Liver (tissue), 8 donors: ENCODE measurements at regions not wholly inside any gene's neighbourhood (a gene's known extent, or its start where the extent isn't known, plus 50 kb on each side); places are given as distances from the start of the nearest gene placed in this dataset.

Experiments used
- DNase-seq: peaks from one replicate; pipeline ENCODE4 v3.0.0-alpha.2; 2017; ENCODE audit warnings: low spot score
- H3K27ac ChIP-seq, 2 donors: one replicate each; pipeline ENCODE4 v1.7.0; 2013; ENCODE audit warnings: inconsistent platforms in 2 of 2, low read length in 2 of 2, control low read depth in 1 of 2, low read depth in 1 of 2, mild to moderate bottlenecking in 1 of 2
- H3K27me3 ChIP-seq, 4 donors: one replicate each; pipeline versions ENCODE4 v1.6.1 to v1.7.0; 2013; ENCODE audit warnings: low read length in 3 of 4, inconsistent platforms in 1 of 4, mild to moderate bottlenecking in 1 of 4, moderate library complexity in 1 of 4; ENCODE audit not compliant: control insufficient read depth in 4 of 4, insufficient read depth in 4 of 4
- H3K36me3 ChIP-seq, 4 donors: one replicate each; pipeline versions ENCODE4 v1.6.1 to v1.7.0; 2013; ENCODE audit warnings: low read length in 3 of 4, mild to moderate bottlenecking in 3 of 4, low read depth in 1 of 4, moderate library complexity in 1 of 4; ENCODE audit not compliant: control insufficient read depth in 4 of 4, insufficient read depth in 3 of 4
- H3K4me1 ChIP-seq, 4 donors: one replicate each; pipeline versions ENCODE4 v1.6.1 to v1.7.0; 2013; ENCODE audit warnings: low read length in 3 of 4, mild to moderate bottlenecking in 3 of 4, moderate library complexity in 1 of 4; ENCODE audit not compliant: control insufficient read depth in 4 of 4, insufficient read depth in 4 of 4
- H3K4me3 ChIP-seq, 3 donors: one replicate each; pipeline versions ENCODE4 v1.6.1 to v1.7.0; 2013; ENCODE audit warnings: low read length in 3 of 3, control low read depth in 1 of 3, low read depth in 1 of 3, mild to moderate bottlenecking in 1 of 3
- H3K9ac ChIP-seq, 2 donors: one replicate each; pipeline ENCODE4 v1.7.0; 2013; ENCODE audit warnings: low read length in 2 of 2, mild to moderate bottlenecking in 2 of 2, moderate library complexity in 2 of 2, control low read depth in 1 of 2, low read depth in 1 of 2
- H3K9me3 ChIP-seq, 4 donors: one replicate each; pipeline versions ENCODE4 v1.6.1 to v1.7.0; 2013; ENCODE audit warnings: low read length in 3 of 4; ENCODE audit not compliant: control insufficient read depth in 4 of 4
- EGR1 ChIP-seq, 2 donors: IDR thresholded peaks; 2 replicates each; pipeline ENCODE4 v1.6.1; 2016 to 2018; ENCODE audit warnings: antibody characterized with exemption in 2 of 2, low read depth in 2 of 2
- FOXA1 ChIP-seq: IDR thresholded peaks from 2 replicates; pipeline ENCODE4 v1.6.1; 2016; ENCODE audit warnings: antibody characterized with exemption
- FOXA2 ChIP-seq: IDR thresholded peaks from 2 replicates; pipeline ENCODE4 v1.6.1; 2016; ENCODE audit warnings: antibody characterized with exemption
- GABPA ChIP-seq, 2 donors: IDR thresholded peaks in 1 of 2; conservative IDR thresholded peaks in 1 of 2; 2 replicates each; pipeline ENCODE4 v1.6.1; 2016; ENCODE audit warnings: antibody characterized with exemption in 2 of 2, mild to moderate bottlenecking in 1 of 2, moderate library complexity in 1 of 2
- HNF4A ChIP-seq, 2 donors: conservative IDR thresholded peaks; 2 replicates each; pipeline ENCODE4 v1.6.1; 2016; ENCODE audit warnings: antibody characterized with exemption in 2 of 2, mild to moderate bottlenecking in 2 of 2
- HNF4G ChIP-seq: IDR thresholded peaks from 2 replicates; pipeline ENCODE4 v1.6.1; 2016; ENCODE audit warnings: antibody characterized with exemption
- JUND ChIP-seq, 2 donors: IDR thresholded peaks; 2 replicates each; pipeline ENCODE4 v1.6.1; 2016; ENCODE audit warnings: antibody characterized with exemption in 2 of 2
- MAX ChIP-seq: IDR thresholded peaks from 2 replicates; pipeline ENCODE4 v1.6.1; 2016; ENCODE audit warnings: antibody characterized with exemption
- NR2F2 ChIP-seq: IDR thresholded peaks from 2 replicates; pipeline ENCODE4 v1.6.1; 2016; ENCODE audit warnings: antibody characterized with exemption
- RAD21 ChIP-seq, 2 donors: IDR thresholded peaks; 2 replicates each; pipeline ENCODE4 v1.6.1; 2016; ENCODE audit warnings: antibody characterized with exemption in 2 of 2, mild to moderate bottlenecking in 2 of 2
- RXRA ChIP-seq, 2 donors: IDR thresholded peaks; 2 replicates each; pipeline ENCODE4 v1.6.1; 2017 to 2018; ENCODE audit warnings: antibody characterized with exemption in 2 of 2, mild to moderate bottlenecking in 1 of 2
- SP1 ChIP-seq: IDR thresholded peaks from 2 replicates; pipeline ENCODE4 v1.6.1; 2018; ENCODE audit warnings: antibody characterized with exemption, mild to moderate bottlenecking
- TAF1 ChIP-seq: conservative IDR thresholded peaks from 2 replicates; pipeline ENCODE4 v1.6.1; 2016; ENCODE audit warnings: antibody characterized with exemption, mild to moderate bottlenecking
- YY1 ChIP-seq: IDR thresholded peaks from 2 replicates; pipeline ENCODE4 v1.6.1; 2016; ENCODE audit warnings: antibody characterized with exemption, mild to moderate bottlenecking
- ZBTB33 ChIP-seq: IDR thresholded peaks from 2 replicates; pipeline ENCODE4 v1.6.1; 2016; ENCODE audit warnings: antibody characterized with exemption
- WGBS: extraction: QIAGEN DNeasy Blood & Tissue Kit; methylation state at CpG from one replicate; pipeline ENCODE4 v1.1.7; 2013; 5-methylcytosine and 5-hydroxymethylcytosine counted together
- TF ChIP-seq, protein P1 (sequence below): IDR thresholded peaks from 2 replicates; pipeline ENCODE4 v1.6.1; 2016; ENCODE audit warnings: antibody characterized with exemption
- TF ChIP-seq, protein P2 (sequence below): IDR thresholded peaks from 2 replicates; pipeline ENCODE4 v1.6.1; 2016; ENCODE audit warnings: antibody characterized with exemption, mild to moderate bottlenecking
- TF ChIP-seq, protein P3 (sequence below): fragments of 150-350 bp; IDR thresholded peaks from 2 replicates; pipeline ENCODE4 v1.5.1; 2017; ENCODE audit warnings: improper control_type of control experiment, low read depth, low read length; ENCODE audit not compliant: missing input control
- donor health status: healthy.
- donor health status: healthy.
- donor health status: healthy.
- donor health status: healthy.
- donor health status: healthy.

GRCh38 chr12:127797918-127798317, 469.1 kb upstream of the TMEM132C start:
- no peak overlapping the region for H3K4me3 ChIP-seq
- H3K36me3 ChIP-seq = no peaks in the 10 kb centered on the region
- no peak for TF ChIP-seq FOXA1
- TF ChIP-seq FOXA2 = no peak
- TF ChIP-seq GABPA (IDR thresholded peaks at IDR 0.05 in 1 of 2, conservative IDR thresholded peaks at IDR 0.05 in 1 of 2) = no peak
- TF ChIP-seq HNF4A (conservative IDR thresholded peaks at IDR 0.05) = no peak
- TF ChIP-seq ZBTB33 = no peak
- DNase-seq = no peak
- no peak overlapping the region for H3K9ac ChIP-seq
- no peaks in the 10 kb centered on the region for H3K27me3 ChIP-seq
- WGBS = 72% methylated on average over 3 of the region's 3 CpGs
- no peak overlapping the region for H3K27ac ChIP-seq
- H3K9me3 ChIP-seq = peaks cover 0 to 5% (median 0%) of the 10 kb centered on the region in 4 donors
- H3K4me1 ChIP-seq = no peaks in the 10 kb centered on the region

GRCh38 chr12:127802271-127802670, 464.7 kb upstream of the TMEM132C start:
- H3K36me3 ChIP-seq = no peaks in the 10 kb centered on the region
- H3K9me3 ChIP-seq = no peaks in the 10 kb centered on the region
- no peak overlapping the region for H3K9ac ChIP-seq
- WGBS = 83% methylated on average over 6 of the region's 6 CpGs
- no peak overlapping the region for H3K27ac ChIP-seq
- no peaks in the 10 kb centered on the region for H3K4me1 ChIP-seq
- DNase-seq = no peak
- H3K27me3 ChIP-seq = peaks cover 0 to 2% (median 0%) of the 10 kb centered on the region in 4 donors
- H3K4me3 ChIP-seq = no peak overlapping the region
- no peak for TF ChIP-seq HNF4G
- no peak for TF ChIP-seq JUND (IDR thresholded peaks at IDR 0.05)
- no peak for TF ChIP-seq NR2F2
- TF ChIP-seq ZBTB33 = no peak
- TF ChIP-seq, protein P1, sequence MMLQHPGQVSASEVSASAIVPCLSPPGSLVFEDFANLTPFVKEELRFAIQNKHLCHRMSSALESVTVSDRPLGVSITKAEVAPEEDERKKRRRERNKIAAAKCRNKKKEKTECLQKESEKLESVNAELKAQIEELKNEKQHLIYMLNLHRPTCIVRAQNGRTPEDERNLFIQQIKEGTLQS = no peak
- TF ChIP-seq RXRA (IDR thresholded peaks at IDR 0.05) = no peak
- TF ChIP-seq HNF4A (conservative IDR thresholded peaks at IDR 0.05) = no peak
- TF ChIP-seq YY1 = no peak
- no peak for TF ChIP-seq FOXA1
- TF ChIP-seq EGR1 (IDR thresholded peaks at IDR 0.05; ENCODE audit: low read depth in 2 of 2) = no peak
- no peak for TF ChIP-seq RAD21 (IDR thresholded peaks at IDR 0.05)
- TF ChIP-seq, protein P2, sequence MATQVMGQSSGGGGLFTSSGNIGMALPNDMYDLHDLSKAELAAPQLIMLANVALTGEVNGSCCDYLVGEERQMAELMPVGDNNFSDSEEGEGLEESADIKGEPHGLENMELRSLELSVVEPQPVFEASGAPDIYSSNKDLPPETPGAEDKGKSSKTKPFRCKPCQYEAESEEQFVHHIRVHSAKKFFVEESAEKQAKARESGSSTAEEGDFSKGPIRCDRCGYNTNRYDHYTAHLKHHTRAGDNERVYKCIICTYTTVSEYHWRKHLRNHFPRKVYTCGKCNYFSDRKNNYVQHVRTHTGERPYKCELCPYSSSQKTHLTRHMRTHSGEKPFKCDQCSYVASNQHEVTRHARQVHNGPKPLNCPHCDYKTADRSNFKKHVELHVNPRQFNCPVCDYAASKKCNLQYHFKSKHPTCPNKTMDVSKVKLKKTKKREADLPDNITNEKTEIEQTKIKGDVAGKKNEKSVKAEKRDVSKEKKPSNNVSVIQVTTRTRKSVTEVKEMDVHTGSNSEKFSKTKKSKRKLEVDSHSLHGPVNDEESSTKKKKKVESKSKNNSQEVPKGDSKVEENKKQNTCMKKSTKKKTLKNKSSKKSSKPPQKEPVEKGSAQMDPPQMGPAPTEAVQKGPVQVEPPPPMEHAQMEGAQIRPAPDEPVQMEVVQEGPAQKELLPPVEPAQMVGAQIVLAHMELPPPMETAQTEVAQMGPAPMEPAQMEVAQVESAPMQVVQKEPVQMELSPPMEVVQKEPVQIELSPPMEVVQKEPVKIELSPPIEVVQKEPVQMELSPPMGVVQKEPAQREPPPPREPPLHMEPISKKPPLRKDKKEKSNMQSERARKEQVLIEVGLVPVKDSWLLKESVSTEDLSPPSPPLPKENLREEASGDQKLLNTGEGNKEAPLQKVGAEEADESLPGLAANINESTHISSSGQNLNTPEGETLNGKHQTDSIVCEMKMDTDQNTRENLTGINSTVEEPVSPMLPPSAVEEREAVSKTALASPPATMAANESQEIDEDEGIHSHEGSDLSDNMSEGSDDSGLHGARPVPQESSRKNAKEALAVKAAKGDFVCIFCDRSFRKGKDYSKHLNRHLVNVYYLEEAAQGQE = no peak
- TF ChIP-seq TAF1 = no peak
- TF ChIP-seq, protein P3, sequence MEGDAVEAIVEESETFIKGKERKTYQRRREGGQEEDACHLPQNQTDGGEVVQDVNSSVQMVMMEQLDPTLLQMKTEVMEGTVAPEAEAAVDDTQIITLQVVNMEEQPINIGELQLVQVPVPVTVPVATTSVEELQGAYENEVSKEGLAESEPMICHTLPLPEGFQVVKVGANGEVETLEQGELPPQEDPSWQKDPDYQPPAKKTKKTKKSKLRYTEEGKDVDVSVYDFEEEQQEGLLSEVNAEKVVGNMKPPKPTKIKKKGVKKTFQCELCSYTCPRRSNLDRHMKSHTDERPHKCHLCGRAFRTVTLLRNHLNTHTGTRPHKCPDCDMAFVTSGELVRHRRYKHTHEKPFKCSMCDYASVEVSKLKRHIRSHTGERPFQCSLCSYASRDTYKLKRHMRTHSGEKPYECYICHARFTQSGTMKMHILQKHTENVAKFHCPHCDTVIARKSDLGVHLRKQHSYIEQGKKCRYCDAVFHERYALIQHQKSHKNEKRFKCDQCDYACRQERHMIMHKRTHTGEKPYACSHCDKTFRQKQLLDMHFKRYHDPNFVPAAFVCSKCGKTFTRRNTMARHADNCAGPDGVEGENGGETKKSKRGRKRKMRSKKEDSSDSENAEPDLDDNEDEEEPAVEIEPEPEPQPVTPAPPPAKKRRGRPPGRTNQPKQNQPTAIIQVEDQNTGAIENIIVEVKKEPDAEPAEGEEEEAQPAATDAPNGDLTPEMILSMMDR = no peak
- no peak for TF ChIP-seq SP1
- no peak for TF ChIP-seq MAX
- no peak for TF ChIP-seq FOXA2
- TF ChIP-seq GABPA (IDR thresholded peaks at IDR 0.05 in 1 of 2, conservative IDR thresholded peaks at IDR 0.05 in 1 of 2) = no peak
